ENCODE measurements at regions not wholly inside any gene's neighbourhood (a gene's known extent, or its start where the extent isn't known, plus 50 kb on each side); places are given as distances from the start of the nearest gene placed in this dataset.

- no peak for TF ChIP-seq CTCF (IDR thresholded peaks at IDR 0.05)
- TF ChIP-seq POLR2A (IDR thresholded peaks at IDR 0.05) = no peak
Observed at GRCh38 chr15:91547356-91547755, 306.2 kb upstream of the SLCO3A1 start.
